Glutamatergic neuron (in vitro differentiated cells): ENCODE measurements at regions not wholly inside any gene's neighbourhood (a gene's known extent, or its start where the extent isn't known, plus 50 kb on each side); places are given as distances from the start of the nearest gene placed in this dataset.

Experiments used
- DNase-seq: peaks from one replicate; pipeline ENCODE4 v3.0.0; 2022
- H3K27ac Mint-ChIP-seq: one replicate; pipeline ENCODE4 v1.8.0; 2020; ENCODE audit warnings: mild to moderate bottlenecking, mixed read lengths, inconsistent platforms; ENCODE audit not compliant: unreplicated experiment
- H3K27me3 Mint-ChIP-seq: one replicate; pipeline ENCODE4 v1.8.0; 2020; ENCODE audit warnings: mild to moderate bottlenecking, moderate library complexity, mixed read lengths, inconsistent platforms; ENCODE audit not compliant: unreplicated experiment
- H3K36me3 Mint-ChIP-seq: one replicate; pipeline ENCODE4 v1.8.0; 2020; ENCODE audit warnings: mild to moderate bottlenecking, mixed read lengths, inconsistent platforms; ENCODE audit not compliant: unreplicated experiment
- H3K4me1 Mint-ChIP-seq: one replicate; pipeline ENCODE4 v1.8.0; 2020; ENCODE audit warnings: mild to moderate bottlenecking, low read depth, mixed read lengths, inconsistent platforms; ENCODE audit not compliant: unreplicated experiment
- H3K4me3 Mint-ChIP-seq: one replicate; pipeline ENCODE4 v1.8.0; 2020; ENCODE audit warnings: mild to moderate bottlenecking, mixed read lengths, inconsistent platforms; ENCODE audit not compliant: unreplicated experiment
- H3K9me3 Mint-ChIP-seq: one replicate; pipeline ENCODE4 v1.8.0; 2020; ENCODE audit warnings: mild to moderate bottlenecking, moderate library complexity, mixed read lengths, inconsistent platforms; ENCODE audit not compliant: unreplicated experiment
- TF ChIP-seq, protein P1 (sequence below): fragments of 200-600 bp; sonication (generic); IDR thresholded peaks from one replicate; pipeline ENCODE4 v1.5.0; 2021; ENCODE audit not compliant: partially characterized antibody, unreplicated experiment

DNA sequence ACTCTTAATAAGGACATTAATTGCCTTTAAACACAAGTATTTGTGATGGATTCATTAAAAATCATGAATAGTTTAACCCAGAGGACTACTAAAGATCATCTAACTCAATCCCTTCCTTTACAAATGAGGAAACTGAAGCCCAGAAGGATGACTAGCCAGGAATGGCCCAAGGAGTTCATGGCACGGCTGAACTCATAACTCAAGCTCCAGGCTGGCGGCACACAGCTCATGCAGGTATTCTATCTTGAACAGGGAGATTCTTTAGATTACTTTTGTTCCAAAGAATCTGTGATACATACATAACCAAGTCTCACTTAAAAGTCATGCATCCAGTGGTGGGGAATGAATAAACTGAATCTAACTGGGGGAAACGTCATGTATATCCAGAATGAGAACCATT is 495.5 kb downstream of the ACTL7B start:
- Mint-ChIP-seq H3K36me3 (no peaks in the 10 kb centered on the region), H3K27ac (no peak overlapping the region), H3K4me3 (no peak overlapping the region), H3K27me3 (no peaks in the 10 kb centered on the region), H3K4me1 (no peaks in the 10 kb centered on the region), H3K9me3 (no peaks in the 10 kb centered on the region)
- no peak for DNase-seq
- TF ChIP-seq, protein P1, sequence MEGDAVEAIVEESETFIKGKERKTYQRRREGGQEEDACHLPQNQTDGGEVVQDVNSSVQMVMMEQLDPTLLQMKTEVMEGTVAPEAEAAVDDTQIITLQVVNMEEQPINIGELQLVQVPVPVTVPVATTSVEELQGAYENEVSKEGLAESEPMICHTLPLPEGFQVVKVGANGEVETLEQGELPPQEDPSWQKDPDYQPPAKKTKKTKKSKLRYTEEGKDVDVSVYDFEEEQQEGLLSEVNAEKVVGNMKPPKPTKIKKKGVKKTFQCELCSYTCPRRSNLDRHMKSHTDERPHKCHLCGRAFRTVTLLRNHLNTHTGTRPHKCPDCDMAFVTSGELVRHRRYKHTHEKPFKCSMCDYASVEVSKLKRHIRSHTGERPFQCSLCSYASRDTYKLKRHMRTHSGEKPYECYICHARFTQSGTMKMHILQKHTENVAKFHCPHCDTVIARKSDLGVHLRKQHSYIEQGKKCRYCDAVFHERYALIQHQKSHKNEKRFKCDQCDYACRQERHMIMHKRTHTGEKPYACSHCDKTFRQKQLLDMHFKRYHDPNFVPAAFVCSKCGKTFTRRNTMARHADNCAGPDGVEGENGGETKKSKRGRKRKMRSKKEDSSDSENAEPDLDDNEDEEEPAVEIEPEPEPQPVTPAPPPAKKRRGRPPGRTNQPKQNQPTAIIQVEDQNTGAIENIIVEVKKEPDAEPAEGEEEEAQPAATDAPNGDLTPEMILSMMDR, result no peak

DNA sequence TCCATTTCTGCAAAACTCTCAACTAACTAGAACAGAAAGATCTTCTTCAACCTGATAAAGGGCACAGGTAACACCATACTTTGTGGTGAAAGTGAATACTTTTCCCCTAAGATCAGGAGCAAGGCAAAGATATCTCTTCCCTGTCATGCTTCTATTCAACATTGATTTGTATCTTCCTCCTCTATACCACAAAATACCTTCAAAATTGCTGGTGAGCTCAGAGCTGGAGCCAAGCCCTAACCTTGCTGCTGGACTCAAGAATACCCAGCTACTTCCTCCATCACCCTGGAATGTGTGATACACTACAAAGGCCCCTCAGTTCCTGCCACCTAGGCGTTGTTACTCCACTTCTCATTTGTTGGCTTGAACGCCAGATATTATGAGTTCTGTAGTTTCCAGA is 499.0 kb downstream of the ACTL7B start:
- no peaks in the 10 kb centered on the region for H3K9me3 Mint-ChIP-seq
- H3K4me3 Mint-ChIP-seq, result no peak overlapping the region
- no peaks in the 10 kb centered on the region for H3K4me1 Mint-ChIP-seq
- DNase-seq, result no peak
- H3K36me3 Mint-ChIP-seq, result no peaks in the 10 kb centered on the region
- no peaks in the 10 kb centered on the region for H3K27me3 Mint-ChIP-seq
- H3K27ac Mint-ChIP-seq, result no peak overlapping the region
- TF ChIP-seq, protein P1, result no peak

DNA sequence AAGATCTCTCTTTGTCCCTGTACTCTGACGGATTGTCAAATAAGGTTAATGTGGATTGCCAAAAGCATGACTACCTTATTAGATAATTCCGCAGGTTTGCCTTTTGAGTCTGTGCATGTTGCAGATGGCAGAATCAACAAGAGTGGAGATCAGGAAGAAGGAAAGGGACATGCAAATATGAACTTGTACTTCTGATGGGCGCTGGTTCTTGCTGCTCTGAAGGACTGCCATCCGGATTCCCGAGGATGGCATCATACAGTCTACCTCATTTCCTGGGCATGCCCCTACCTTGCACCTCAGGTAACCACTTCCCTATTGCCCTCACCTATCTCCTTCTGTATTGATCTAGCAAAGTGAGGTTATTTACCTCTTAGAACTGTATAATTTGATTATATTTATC is 504.2 kb downstream of the ACTL7B start:
- Mint-ChIP-seq H3K4me1 (no peaks in the 10 kb centered on the region), H3K27me3 (no peaks in the 10 kb centered on the region)

DNA sequence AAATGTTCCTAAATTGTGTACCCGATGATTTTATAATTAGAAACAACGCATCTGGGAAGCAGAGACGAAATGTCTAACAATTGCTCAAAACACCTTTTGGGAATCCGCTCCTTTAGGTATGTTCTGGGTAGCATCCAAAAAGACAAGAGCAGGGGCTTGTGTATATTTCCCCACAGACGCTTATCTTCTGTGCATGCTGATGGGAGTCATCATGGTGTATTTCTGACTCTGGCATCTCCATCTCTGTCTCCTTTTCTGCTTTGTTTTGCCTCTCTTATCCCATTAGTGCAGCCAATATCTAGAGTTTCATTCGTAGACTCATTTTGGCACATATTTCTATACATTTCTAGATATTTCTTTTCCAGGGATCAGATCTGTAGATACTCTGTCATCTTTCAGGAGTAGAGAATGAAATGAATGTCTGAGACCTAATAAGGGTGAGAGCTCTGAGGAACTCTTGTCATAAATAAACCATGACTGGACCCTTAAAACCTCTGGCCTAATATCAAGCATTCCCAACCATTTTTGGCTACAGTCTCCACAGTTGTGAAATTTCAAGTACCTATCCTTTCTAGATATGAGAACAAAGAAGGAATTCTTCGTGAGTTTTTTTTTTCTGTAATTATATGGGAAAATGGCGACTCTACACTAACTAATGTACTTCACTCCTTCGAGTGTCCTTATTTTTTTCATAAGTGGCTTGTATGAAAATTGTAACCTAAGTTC is 508.2 kb downstream of the ACTL7B start:
- Mint-ChIP-seq H3K27me3 (no peaks in the 10 kb centered on the region), H3K36me3 (no peaks in the 10 kb centered on the region), H3K4me1 (no peaks in the 10 kb centered on the region), H3K4me3 (no peak overlapping the region), H3K9me3 (no peaks in the 10 kb centered on the region), H3K27ac (no peak overlapping the region)
- no peak for DNase-seq
- TF ChIP-seq, protein P1, result no peak

More for the DNA sequence above, 504.2 kb downstream of the ACTL7B start:
- Mint-ChIP-seq H3K9me3 (no peaks in the 10 kb centered on the region), H3K27ac (no peak overlapping the region), H3K4me3 (no peak overlapping the region), H3K36me3 (no peaks in the 10 kb centered on the region)
- DNase-seq, result no peak
- TF ChIP-seq, protein P1, result no peak

DNA sequence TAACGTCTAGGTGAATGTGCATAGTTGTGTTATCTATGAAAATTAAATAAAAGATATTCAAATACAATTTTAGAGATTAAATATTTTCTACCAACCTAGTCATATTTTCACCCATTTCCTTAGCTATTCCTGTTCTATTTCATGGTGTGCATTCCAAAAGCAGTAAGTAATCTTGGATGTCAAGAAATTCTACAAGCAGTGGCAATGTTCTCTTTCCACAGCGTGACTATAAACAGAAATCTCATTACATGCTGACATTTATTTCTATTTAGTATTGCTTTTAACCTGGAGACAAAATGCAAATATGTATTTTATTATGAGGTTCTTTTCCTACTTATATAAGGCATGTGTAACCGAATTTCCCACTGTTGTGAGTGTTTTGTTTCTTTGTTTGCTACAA is 510.0 kb downstream of the ACTL7B start:
- DNase-seq, result no peak
- H3K4me3 Mint-ChIP-seq, result no peak overlapping the region
- H3K9me3 Mint-ChIP-seq, result no peaks in the 10 kb centered on the region
- TF ChIP-seq, protein P1, result no peak
- H3K27me3 Mint-ChIP-seq, result no peaks in the 10 kb centered on the region
- H3K27ac Mint-ChIP-seq, result no peak overlapping the region
- H3K36me3 Mint-ChIP-seq, result no peaks in the 10 kb centered on the region
- no peaks in the 10 kb centered on the region for H3K4me1 Mint-ChIP-seq
